GM19351 (cell line): ENCODE measurements at regions not wholly inside any gene's neighbourhood (a gene's known extent, or its start where the extent isn't known, plus 50 kb on each side); places are given as distances from the start of the nearest gene placed in this dataset.
A peak's percentile ranks its signal among the peaks of the same experiment; 100 is the strongest.

Experiments
- ATAC-seq: cut with Tn5 transposase; IDR thresholded peaks from one replicate; pipeline ENCODE4 v1.9.1; 2021; ENCODE audit warnings: mild to moderate bottlenecking, moderate library complexity; ENCODE audit not compliant: unreplicated experiment

DNA sequence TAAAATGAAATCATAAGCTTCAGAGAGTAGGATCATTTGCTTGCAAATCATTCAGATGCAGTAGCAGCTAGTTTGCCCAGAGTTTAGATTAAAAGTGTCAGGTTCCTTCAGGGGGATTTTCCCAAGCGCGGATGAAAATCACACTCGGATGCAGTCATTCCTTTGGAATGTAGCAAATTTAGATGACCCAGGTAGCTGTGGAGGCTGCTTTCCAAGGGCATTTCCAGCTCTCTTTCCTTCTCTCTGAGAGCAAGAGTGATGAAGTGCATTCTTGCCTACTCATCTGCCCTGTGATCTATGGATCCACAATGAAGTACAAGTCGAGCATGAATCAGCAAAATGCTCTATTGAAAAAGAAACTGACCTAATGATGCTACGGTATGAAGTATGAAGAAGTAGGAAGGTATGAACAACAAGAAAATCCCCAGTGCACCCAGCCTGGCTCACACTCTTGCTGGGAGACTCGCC is 200.2 kb downstream of the PLK2 start:
- ATAC-seq, result no peak

DNA sequence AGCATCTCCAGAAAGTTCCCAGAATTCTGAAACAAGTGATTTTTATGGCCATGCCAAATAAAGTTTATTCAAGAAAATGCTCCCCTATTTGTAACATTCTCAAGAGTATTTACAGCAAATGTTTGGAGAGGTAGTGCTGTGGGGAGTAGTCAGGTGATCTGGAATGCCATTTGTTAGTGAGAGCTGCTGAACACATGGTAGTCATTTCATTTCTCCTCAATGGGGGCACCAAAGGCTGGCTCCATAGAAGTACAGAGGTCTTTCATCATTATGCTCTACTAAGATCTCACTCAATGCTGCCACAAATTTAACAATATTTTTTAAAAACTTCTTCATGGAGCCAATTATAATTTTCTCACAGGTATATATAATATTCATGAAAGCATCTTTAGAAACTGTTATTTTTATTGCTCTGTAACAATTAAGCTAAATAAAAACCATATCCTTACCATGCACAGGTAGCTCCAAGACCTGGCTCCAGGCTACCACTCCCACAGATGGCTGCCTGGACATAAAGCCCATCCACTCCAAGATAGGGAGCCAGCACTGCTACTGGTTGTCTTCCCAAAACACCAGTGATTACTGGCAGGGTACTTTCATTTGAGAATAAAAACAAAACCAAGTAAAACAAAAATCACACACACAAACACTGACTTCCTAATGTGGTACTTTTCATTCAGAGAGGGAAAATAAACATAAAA is 200.8 kb downstream of the PLK2 start:
- no peak for ATAC-seq

GRCh38 chr5:58255970-58256369 is 203.9 kb downstream of the PLK2 start:
- no peak for ATAC-seq

DNA sequence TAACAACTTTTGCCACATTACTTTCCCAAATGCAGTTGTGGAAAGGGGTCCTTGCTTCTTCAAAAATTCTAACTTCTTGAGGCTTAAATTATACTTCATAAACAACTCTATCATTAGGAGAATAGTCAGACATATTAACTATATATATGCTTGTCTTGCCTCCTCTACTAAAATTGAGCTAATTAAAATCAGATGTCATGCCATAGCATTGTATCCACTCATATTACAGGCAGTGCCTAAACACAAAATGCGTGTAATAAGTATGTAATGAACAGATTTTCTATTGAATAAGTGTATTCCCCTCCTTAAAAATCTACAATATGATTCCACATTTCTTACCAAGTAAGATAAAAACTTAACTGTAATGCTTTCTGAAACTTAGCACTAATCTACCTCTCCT is 204.5 kb downstream of the PLK2 start:
- ATAC-seq, result no peak

- ATAC-seq, result no peak
These were observed 211.7 kb downstream of the PLK2 start for GRCh38 chr5:58248221-58248620.

DNA sequence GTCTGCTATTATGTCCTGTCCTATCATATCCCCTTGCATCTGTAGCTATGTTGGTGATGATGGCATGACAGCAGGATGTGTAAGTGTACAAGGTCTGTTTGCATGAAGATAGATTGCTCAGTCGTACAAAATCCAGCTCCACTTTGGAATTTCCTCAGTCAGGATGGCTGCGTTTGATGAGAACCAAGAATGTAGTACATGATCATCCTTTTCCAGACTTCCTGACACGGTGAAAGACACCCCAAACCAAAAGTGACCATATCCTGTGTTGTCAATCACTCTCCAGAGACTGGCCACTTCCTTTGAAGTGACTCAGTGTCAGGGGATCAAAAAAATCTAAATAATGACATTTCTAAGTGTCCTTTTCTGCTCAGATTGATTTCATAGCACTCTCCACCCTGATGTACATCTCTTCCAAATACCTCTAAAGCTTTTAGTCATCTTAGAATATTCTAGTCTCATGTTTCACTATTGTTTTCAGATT is 213.4 kb downstream of the PLK2 start:
- ATAC-seq, result no peak

- ATAC-seq, result no peak
These were observed 214.4 kb downstream of the PLK2 start for GRCh38 chr5:58245476-58245840.

GRCh38 chr5:58244819-58245475 is 214.9 kb downstream of the PLK2 start:
- no peak for ATAC-seq

- no peak for ATAC-seq
These were observed 218.5 kb downstream of the PLK2 start for GRCh38 chr5:58241389-58241788.

GRCh38 chr5:58240322-58240721 is 219.6 kb downstream of the PLK2 start:
- ATAC-seq, result no peak

GRCh38 chr5:58239731-58240130 is 220.2 kb downstream of the PLK2 start:
- no peak for ATAC-seq

DNA sequence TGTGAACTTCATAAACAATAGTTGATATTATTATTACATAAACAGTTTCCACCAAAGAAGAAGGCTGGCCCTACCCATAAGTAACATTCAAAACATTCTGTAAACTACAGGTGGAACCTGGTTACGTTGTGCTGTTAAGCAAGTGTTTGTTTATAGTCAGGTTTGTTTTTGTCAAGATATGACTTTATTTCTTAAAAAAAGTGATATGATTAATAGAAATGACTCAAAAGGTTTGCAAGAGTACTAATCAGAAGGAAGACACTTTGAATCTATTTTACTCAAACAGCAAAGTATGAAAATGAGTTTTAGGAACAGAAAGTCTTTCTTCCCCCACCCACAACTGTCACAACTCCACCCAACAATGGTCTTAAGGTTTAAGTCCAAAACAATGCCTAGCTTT is 220.8 kb downstream of the PLK2 start:
- ATAC-seq, result peak; percentile 90

- no peak for ATAC-seq
These were observed 223.4 kb downstream of the PLK2 start for GRCh38 chr5:58236498-58236897.

- no peak for ATAC-seq
These were observed 224.6 kb downstream of the PLK2 start for GRCh38 chr5:58235299-58235698.

DNA sequence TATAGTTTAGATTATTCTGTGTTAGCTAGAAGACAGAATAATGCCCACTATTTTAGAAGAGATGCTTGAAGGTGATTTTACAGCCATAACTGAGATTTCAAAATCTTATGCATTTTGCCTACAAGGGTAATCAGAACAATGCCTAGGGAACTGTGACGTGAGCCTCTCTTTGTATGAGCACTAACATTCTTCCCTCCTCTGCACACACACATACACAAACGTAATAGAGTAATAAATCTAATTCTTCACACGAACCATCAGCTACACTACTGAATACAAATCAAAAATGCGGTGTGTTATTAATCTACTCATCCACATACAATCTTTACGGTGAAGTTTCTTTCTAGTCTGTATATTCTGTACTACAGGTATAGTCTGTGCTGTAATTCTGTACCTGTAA is 227.8 kb downstream of the PLK2 start:
- ATAC-seq, result no peak

- no peak for ATAC-seq
These were observed 228.8 kb downstream of the PLK2 start for GRCh38 chr5:58231041-58231440.

DNA sequence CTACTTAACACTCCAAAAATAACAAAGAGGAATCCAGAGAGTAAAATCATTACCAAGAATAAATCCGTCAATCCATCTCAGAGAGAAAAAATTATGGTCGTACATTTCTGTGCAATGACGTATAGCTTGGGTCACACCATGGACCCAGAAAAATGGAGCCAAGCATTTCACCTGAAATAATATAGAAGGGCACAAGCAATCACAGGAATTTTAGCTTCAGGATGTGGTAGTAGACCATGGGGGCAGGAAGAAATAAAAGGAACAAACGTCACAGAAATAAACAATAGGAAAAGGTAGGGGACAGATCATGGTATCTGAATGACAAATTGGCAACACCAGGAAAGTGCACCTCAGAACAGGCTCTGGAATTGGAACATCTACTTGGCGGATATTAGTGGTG is 231.0 kb downstream of the PLK2 start:
- ATAC-seq, result no peak

GRCh38 chr5:58227858-58228257 is 232.0 kb downstream of the PLK2 start:
- ATAC-seq, result no peak

- ATAC-seq, result no peak
These were observed 235.2 kb downstream of the PLK2 start for GRCh38 chr5:58224661-58225060.

GRCh38 chr5:58224221-58224620 is 235.7 kb downstream of the PLK2 start:
- ATAC-seq, result no peak

DNA sequence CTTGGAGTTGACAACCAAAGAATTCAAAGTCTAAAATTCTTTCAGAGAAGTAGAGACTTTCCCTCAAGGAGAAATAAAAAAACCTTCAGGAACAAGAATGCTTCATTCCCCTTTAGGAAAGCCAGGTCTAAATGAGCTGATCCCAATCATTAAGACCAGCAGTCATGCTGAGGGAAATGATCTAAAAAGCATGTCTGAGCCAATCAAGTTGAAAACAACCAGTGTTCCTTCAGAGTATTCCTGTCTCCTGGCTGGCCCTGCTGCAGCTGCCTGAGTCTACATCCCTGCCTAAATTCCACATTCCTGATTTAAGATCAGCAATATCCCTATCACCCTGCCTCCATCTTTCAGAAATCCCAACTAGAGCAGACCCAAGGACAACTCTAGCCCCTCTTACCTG is 244.5 kb downstream of the PLK2 start:
- no peak for ATAC-seq

DNA sequence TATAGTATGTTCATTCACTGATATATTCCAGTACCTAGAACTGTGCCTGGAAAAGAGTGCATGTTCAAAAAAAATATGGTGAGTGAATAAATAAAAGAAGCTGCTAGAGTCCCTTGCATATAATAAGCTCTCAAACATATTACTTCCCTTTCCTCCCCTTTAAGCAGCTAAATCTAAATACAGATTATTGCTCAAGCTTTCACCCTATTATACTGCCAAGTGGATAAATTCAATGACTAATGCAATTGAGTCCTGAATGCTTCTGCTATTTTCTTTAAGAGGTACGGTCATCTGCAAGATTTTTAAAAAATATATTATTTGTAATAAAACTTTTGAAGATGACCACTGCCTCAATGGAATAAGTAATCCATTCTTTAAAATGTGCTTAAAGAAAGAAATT is 248.4 kb downstream of the PLK2 start:
- ATAC-seq, result no peak

GRCh38 chr5:58208674-58209073 is 251.2 kb downstream of the PLK2 start:
- no peak for ATAC-seq
